GM21737 (cell line): ENCODE measurements at regions not wholly inside any gene's neighbourhood (a gene's known extent, or its start where the extent isn't known, plus 50 kb on each side); places are given as distances from the start of the nearest gene placed in this dataset.

Experiments used
- ATAC-seq: cut with Tn5 transposase; IDR thresholded peaks from one replicate; pipeline ENCODE4 v1.9.1; 2021; ENCODE audit warnings: mild to moderate bottlenecking, moderate library complexity; ENCODE audit not compliant: unreplicated experiment

- no peak for ATAC-seq
Observed at GRCh38 chr19:31761281-31761913, 412.2 kb upstream of the TSHZ3 start.

GRCh38 chr19:31770223-31770622 lies 421.0 kb upstream of the TSHZ3 start:
- ATAC-seq: no peak

- no peak for ATAC-seq
Observed at GRCh38 chr19:31772915-31773314, 423.7 kb upstream of the TSHZ3 start.

GRCh38 chr19:31781542-31781941 lies 432.3 kb upstream of the TSHZ3 start:
- ATAC-seq: no peak

GRCh38 chr19:31783592-31783991 lies 434.4 kb upstream of the TSHZ3 start:
- ATAC-seq: no peak

- ATAC-seq: no peak
Observed at GRCh38 chr19:31784671-31785101, 435.4 kb upstream of the TSHZ3 start.

- no peak for ATAC-seq
Observed at GRCh38 chr19:31801611-31802010, 452.4 kb upstream of the TSHZ3 start.

- no peak for ATAC-seq
Observed at GRCh38 chr19:31803835-31804446, 454.7 kb upstream of the TSHZ3 start.

- no peak for ATAC-seq
Observed at GRCh38 chr19:31804668-31805067, 455.4 kb upstream of the TSHZ3 start.

- no peak for ATAC-seq
Observed at GRCh38 chr19:31810536-31811109, 461.4 kb upstream of the TSHZ3 start.

GRCh38 chr19:31817971-31818797 lies 468.9 kb upstream of the TSHZ3 start:
- ATAC-seq: no peak

- ATAC-seq: no peak
Observed at GRCh38 chr19:31818798-31819105, 469.5 kb upstream of the TSHZ3 start.

- no peak for ATAC-seq
Observed at GRCh38 chr19:31819837-31820236, 470.6 kb upstream of the TSHZ3 start.

- ATAC-seq: no peak
Observed at GRCh38 chr19:31821346-31821745, 472.1 kb upstream of the TSHZ3 start.

- no peak for ATAC-seq
Observed at GRCh38 chr19:31825134-31826094, 476.2 kb upstream of the TSHZ3 start.

- no peak for ATAC-seq
Observed at GRCh38 chr19:31826325-31826724, 477.1 kb upstream of the TSHZ3 start.

- ATAC-seq: no peak
Observed at GRCh38 chr19:31831421-31832175, 482.4 kb upstream of the TSHZ3 start.

GRCh38 chr19:31832176-31832548 lies 482.9 kb upstream of the TSHZ3 start:
- ATAC-seq: no peak

- ATAC-seq: no peak
Observed at GRCh38 chr19:31834070-31834469, 484.8 kb upstream of the TSHZ3 start.
